Breast epithelium (tissue), 4 donors: ENCODE measurements at regions not wholly inside any gene's neighbourhood (a gene's known extent, or its start where the extent isn't known, plus 50 kb on each side); places are given as distances from the start of the nearest gene placed in this dataset.

ENCODE experiments used
- DNase-seq, 2 donors: peaks; one replicate each; pipeline ENCODE4 v3.0.0-alpha.2; 2019; ENCODE audit warnings: low spot score in 2 of 2
- H3K27ac ChIP-seq, 2 donors: fragments of 200-600 bp; sonication (generic) in 1 of 2; one replicate each; pipeline ENCODE4 v1.5.1; 2016 to 2019; ENCODE audit warnings: mild to moderate bottlenecking in 1 of 2
- H3K27me3 ChIP-seq, 2 donors: fragments of 200-600 bp; sonication (generic) in 1 of 2; one replicate each; pipeline versions ENCODE4 v1.5.1 to v1.6.0; 2017 to 2019; ENCODE audit warnings: control low read depth in 1 of 2, mild to moderate bottlenecking in 1 of 2
- H3K36me3 ChIP-seq: fragments of 200-600 bp; one replicate; pipeline ENCODE4 v1.5.1; 2019
- H3K4me1 ChIP-seq, 2 donors: fragments of 200-600 bp; sonication (generic); one replicate each; pipeline ENCODE4 v1.5.1; 2016 to 2019; ENCODE audit warnings: control low read depth in 1 of 2
- H3K4me3 ChIP-seq, 3 donors: fragments of 200-600 bp; sonication (generic); 1 replicate in 2 of 3; 2 replicates in 1 of 3; pipeline ENCODE4 v1.5.1; 2016 to 2019; ENCODE audit warnings: mild to moderate bottlenecking in 3 of 3, moderate library complexity in 2 of 3
- H3K9me3 ChIP-seq, 2 donors: fragments of 200-600 bp; sonication (generic) in 1 of 2; one replicate each; pipeline ENCODE4 v1.5.1; 2016 to 2019; ENCODE audit warnings: control low read depth in 1 of 2
- POLR2A ChIP-seq: fragments of 450-650 bp; IDR thresholded peaks from one replicate; pipeline ENCODE4 v1.6.1; 2016; ENCODE audit warnings: antibody characterized with exemption, mild to moderate bottlenecking, moderate library complexity
- POLR2AphosphoS5 ChIP-seq, 3 donors: sonication (generic); formaldehyde crosslinking; IDR thresholded peaks; one replicate each; pipeline ENCODE4 v1.6.1; 2017; ENCODE audit warnings: antibody characterized with exemption in 3 of 3
- intact Hi-C: fragments of 100-400 bp; cut with DNase I; formaldehyde crosslinking; loops from one replicate; pipeline ENCODE4 v1.15.1; 2023; ENCODE audit warnings: low total_unique reads
- TF ChIP-seq, protein P1 (sequence below), 3 donors: fragments of 450-650 bp; IDR thresholded peaks; one replicate each; pipeline ENCODE4 v1.5.1; 2016 to 2017; ENCODE audit warnings: antibody characterized with exemption in 3 of 3, mild to moderate bottlenecking in 3 of 3, moderate library complexity in 3 of 3

- intact Hi-C loops, result no loop called here
- no peaks in the 10 kb centered on the region for H3K27me3 ChIP-seq
- H3K9me3 ChIP-seq, result no peaks in the 10 kb centered on the region
- TF ChIP-seq, protein P1, sequence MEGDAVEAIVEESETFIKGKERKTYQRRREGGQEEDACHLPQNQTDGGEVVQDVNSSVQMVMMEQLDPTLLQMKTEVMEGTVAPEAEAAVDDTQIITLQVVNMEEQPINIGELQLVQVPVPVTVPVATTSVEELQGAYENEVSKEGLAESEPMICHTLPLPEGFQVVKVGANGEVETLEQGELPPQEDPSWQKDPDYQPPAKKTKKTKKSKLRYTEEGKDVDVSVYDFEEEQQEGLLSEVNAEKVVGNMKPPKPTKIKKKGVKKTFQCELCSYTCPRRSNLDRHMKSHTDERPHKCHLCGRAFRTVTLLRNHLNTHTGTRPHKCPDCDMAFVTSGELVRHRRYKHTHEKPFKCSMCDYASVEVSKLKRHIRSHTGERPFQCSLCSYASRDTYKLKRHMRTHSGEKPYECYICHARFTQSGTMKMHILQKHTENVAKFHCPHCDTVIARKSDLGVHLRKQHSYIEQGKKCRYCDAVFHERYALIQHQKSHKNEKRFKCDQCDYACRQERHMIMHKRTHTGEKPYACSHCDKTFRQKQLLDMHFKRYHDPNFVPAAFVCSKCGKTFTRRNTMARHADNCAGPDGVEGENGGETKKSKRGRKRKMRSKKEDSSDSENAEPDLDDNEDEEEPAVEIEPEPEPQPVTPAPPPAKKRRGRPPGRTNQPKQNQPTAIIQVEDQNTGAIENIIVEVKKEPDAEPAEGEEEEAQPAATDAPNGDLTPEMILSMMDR (IDR thresholded peaks at IDR 0.05), result no peak
- TF ChIP-seq POLR2A, result no peak
- no peak for TF ChIP-seq POLR2AphosphoS5 (IDR thresholded peaks at IDR 0.05)
- no peak for DNase-seq
- no peaks in the 10 kb centered on the region for H3K36me3 ChIP-seq
- H3K4me3 ChIP-seq, result no peak overlapping the region
- no peaks in the 10 kb centered on the region for H3K4me1 ChIP-seq
- H3K27ac ChIP-seq, result no peak overlapping the region
Observed at GRCh38 chr2:76211991-76212985, 501.6 kb upstream of the GCFC2 start.

- no peak for TF ChIP-seq POLR2AphosphoS5 (IDR thresholded peaks at IDR 0.05)
- TF ChIP-seq, protein P1 (IDR thresholded peaks at IDR 0.05), result no peak
- no peak for TF ChIP-seq POLR2A
- Histone ChIP-seq H3K9me3 (no peaks in the 10 kb centered on the region), H3K27me3 (no peaks in the 10 kb centered on the region), H3K27ac (no peak overlapping the region), H3K36me3 (no peaks in the 10 kb centered on the region), H3K4me3 (no peak overlapping the region), H3K4me1 (no peaks in the 10 kb centered on the region)
- intact Hi-C loops, result no loop called here
- no peak for DNase-seq
Observed at GRCh38 chr2:76210551-76210950, 499.8 kb upstream of the GCFC2 start.

DNA sequence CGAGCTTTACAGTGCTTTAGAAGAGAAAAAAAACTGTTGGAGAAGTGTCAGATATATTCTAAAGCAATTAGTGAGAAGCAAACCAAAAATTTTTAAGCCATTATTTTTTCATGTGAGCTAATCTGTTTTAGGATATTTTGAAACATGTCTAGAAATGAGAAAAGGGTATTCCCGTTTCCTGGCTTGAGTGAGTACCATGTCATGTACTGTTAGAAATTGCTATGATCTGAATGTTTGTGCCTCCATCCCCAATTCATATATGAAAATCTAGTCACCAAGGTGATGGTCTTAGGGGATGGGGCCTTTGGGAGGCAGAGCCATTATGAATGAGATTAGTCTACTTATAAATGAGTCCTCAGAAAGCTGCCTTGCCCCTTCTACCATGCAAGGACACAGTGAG lies 493.3 kb upstream of the GCFC2 start:
- Histone ChIP-seq H3K4me3 (no peak overlapping the region), H3K4me1 (no peaks in the 10 kb centered on the region), H3K36me3 (no peaks in the 10 kb centered on the region), H3K27me3 (no peaks in the 10 kb centered on the region), H3K9me3 (no peaks in the 10 kb centered on the region), H3K27ac (no peak overlapping the region)
- intact Hi-C loops, result no loop called here
- TF ChIP-seq, protein P1 (IDR thresholded peaks at IDR 0.05), result no peak
- TF ChIP-seq POLR2A (no peak), POLR2AphosphoS5 (IDR thresholded peaks at IDR 0.05) (no peak)
- DNase-seq, result no peak

- no peak for DNase-seq
- TF ChIP-seq, protein P1 (IDR thresholded peaks at IDR 0.05), result no peak
- TF ChIP-seq POLR2AphosphoS5 (IDR thresholded peaks at IDR 0.05) (no peak), POLR2A (no peak)
- Histone ChIP-seq H3K4me3 (no peak overlapping the region), H3K9me3 (no peaks in the 10 kb centered on the region), H3K4me1 (no peaks in the 10 kb centered on the region), H3K36me3 (no peaks in the 10 kb centered on the region), H3K27me3 (no peaks in the 10 kb centered on the region), H3K27ac (no peak overlapping the region)
- intact Hi-C loops, result no loop called here
Observed at GRCh38 chr2:76202866-76203265, 492.2 kb upstream of the GCFC2 start.

DNA sequence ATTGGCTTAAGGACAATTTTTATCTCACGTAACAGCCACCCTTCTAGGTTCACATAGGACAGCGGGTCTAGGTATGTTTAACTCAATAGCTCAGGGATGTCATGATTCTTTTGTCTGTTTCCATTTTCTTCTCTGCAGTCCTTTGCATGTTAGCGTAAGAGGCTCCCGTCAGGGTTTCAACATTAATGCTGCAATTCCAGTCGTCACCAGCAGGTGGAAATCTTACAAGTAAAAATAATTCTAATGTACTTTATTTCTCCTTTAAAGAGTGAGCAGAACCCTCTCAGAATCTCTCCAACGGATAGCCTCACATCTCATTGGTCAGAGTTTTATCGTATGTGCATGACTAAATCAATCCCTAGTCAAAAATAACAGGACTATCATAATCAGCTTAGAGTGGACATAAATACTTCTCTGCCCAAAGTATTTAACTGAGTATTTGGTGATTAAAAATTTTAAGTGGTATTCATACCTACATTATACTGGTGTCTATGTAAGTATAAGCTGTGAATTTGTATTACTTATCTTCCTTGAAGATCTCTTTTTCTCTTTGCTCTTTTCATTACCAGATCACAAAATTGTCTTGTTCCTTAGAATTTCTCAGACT lies 487.2 kb upstream of the GCFC2 start:
- Histone ChIP-seq H3K9me3 (no peaks in the 10 kb centered on the region), H3K36me3 (no peaks in the 10 kb centered on the region), H3K27me3 (no peaks in the 10 kb centered on the region), H3K27ac (no peak overlapping the region), H3K4me3 (no peak overlapping the region), H3K4me1 (no peaks in the 10 kb centered on the region)
- peak; percentile 22 to 54 for DNase-seq
- intact Hi-C loops, result no loop called here
- TF ChIP-seq POLR2A, result no peak
- TF ChIP-seq, protein P1 (IDR thresholded peaks at IDR 0.05), result peak; percentile 41 to 50 (median 45)
